Activated CD4-positive, CD25-positive, alpha-beta regulatory T cell treated with anti-CD3 and anti-CD28 coated beads, Interleukin-2, amount 50 U/mL, for 16 hours (primary cell): ENCODE measurements at regions not wholly inside any gene's neighbourhood (a gene's known extent, or its start where the extent isn't known, plus 50 kb on each side); places are given as distances from the start of the nearest gene placed in this dataset.

Experiments used
- DNase-seq: peaks from one replicate; pipeline ENCODE4 v3.0.0-alpha.2; 2020; ENCODE audit warnings: low read depth, low spot score

GRCh38 chr6:139653111-139653510 lies 278.7 kb upstream of the CITED2 start:
- DNase-seq = no peak

DNA sequence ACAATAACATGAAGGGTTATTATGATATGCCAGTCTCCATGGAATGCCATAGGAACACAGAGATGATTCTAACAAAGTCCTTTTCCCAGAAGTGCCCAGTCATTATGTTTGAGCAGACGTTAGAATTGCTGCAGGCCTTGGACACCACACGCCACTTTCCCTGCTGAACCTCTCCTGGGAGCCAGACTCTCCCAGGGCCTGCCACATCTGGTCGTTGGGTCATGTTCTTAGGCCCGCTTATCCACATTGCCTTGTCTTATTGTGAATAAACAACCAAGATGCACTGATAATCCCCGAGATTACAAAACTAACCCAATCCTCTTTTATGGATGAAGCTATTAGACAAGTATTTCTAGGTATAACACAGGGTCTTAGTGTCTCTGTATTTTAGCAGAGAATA lies 276.5 kb upstream of the CITED2 start:
- no peak for DNase-seq

GRCh38 chr6:139649732-139650131 lies 275.3 kb upstream of the CITED2 start:
- no peak for DNase-seq

DNA sequence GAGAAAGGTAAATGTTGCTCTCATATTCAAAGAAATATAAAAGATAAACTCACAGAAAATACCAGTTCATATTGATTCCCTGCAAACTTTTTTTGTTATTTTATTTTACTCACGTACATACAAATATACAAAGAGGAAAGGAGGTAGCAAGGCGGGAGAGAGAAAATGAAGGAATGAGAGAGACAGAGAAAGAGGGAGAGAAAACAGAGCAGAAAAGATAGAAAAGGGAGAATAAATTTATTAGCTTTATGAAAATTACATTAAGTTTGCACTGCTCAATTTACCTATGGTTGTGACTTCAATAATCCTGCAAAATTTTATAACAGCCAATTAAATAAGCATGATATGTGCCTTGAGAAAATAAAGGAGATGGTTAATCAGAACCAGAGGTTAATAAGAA lies 274.7 kb upstream of the CITED2 start:
- DNase-seq = no peak

- no peak for DNase-seq
Measured at GRCh38 chr6:139648430-139649000, 274.1 kb upstream of the CITED2 start.

GRCh38 chr6:139647841-139648240 lies 273.4 kb upstream of the CITED2 start:
- DNase-seq = no peak

GRCh38 chr6:139647016-139647415 lies 272.6 kb upstream of the CITED2 start:
- DNase-seq = no peak

DNA sequence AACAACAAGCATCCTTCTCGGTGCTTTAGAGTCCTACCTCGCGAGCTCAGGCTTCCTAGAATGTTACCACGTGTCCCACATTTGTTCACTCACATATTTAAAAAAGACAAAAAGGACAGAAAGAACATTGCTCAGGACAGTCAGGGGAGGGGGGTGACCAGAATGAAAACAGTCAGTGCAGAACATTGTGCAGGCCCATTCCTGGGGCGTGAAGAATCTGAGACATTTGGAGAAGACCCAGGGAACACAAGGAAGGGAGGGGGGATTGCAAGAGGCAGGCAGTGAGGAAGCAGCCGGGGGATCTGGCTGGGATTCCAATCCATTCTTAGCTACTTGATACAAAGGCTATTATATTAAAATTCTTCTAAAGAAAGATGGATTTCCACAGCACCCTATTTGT lies 270.4 kb upstream of the CITED2 start:
- no peak for DNase-seq

- DNase-seq = no peak
Measured at GRCh38 chr6:139643986-139644385, 269.5 kb upstream of the CITED2 start.

GRCh38 chr6:139642346-139642745 lies 267.9 kb upstream of the CITED2 start:
- no peak for DNase-seq

DNA sequence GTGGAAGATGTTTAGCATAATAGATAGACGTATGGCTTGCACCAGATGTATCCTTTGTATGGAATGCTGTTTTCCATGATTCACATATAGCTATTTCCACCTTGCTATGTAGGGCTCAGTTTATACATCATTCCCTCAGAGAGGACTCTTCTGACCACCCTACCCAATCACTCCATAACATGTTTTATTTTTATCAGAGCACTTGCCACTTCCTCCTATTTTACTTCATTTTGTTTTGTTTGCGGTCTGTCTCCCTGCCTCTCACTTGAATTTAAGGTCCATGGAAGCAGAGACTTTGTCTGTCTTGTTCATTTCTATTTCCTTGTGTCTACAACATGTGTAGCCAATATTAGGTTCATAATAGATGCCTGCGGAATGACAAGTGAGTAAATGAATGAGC lies 266.9 kb upstream of the CITED2 start:
- DNase-seq = no peak

DNA sequence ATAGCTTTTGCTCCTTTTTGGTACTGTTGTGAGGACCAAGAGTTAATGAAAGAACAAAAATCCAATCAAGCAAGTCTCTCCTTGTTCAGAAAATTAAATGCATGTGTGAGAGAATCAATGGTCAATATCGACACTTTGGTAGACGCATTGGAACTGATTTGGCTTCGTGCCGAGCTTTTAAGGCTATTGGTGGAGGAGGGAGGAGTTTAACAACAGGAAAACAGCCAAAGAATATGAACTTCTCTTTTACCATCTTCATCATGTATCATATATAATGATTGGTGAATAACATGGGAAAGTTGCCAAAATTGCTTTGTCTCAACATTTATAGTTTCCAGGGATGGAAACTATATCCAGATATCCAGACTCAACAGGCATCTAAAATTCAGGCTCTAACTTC lies 266.5 kb upstream of the CITED2 start:
- DNase-seq = no peak

- DNase-seq = no peak
Measured at GRCh38 chr6:139640448-139640847, 266.0 kb upstream of the CITED2 start.

DNA sequence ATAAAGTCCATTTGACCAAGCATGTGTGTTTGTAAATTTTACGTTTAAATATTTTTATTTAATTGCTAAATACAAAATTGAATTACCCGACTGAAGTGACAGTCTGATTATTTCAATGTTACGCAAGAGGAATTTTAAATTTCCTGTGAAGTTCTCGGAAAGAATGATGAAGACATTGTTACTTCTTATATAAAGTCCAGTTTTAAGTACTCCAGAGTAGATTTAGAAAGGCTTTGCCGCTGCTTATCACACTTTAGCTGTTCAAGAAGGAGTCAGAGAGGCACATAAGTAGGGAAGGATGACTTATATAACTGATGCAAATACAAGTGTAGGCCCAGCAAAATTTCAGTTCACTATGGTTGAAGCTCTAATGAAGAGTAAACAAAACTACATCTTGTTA lies 265.1 kb upstream of the CITED2 start:
- DNase-seq = no peak

- DNase-seq = no peak
Measured at GRCh38 chr6:139638179-139638941, 263.9 kb upstream of the CITED2 start.

DNA sequence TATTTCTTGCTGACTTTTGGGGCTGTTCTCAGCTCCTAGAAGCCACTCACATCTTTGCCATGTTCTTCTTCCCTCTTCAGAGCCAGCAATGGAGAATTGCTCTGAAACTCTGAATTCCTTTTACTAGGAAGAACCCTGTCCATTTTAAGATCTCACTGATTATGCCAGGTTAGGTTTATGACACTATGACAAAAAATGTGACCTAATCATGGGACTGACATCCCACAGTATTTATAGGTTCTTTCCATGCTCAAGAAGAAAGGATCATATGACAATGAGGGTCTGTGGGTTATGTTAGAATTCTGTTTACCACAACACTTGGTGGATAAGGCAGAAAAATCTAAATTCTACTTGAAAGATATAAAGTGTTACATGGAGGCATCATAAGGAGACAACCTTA lies 263.3 kb upstream of the CITED2 start:
- DNase-seq = no peak

GRCh38 chr6:139636391-139636790 lies 261.9 kb upstream of the CITED2 start:
- DNase-seq = no peak

GRCh38 chr6:139635401-139636130 lies 261.1 kb upstream of the CITED2 start:
- DNase-seq = no peak

GRCh38 chr6:139632840-139633239 lies 258.4 kb upstream of the CITED2 start:
- DNase-seq = no peak

DNA sequence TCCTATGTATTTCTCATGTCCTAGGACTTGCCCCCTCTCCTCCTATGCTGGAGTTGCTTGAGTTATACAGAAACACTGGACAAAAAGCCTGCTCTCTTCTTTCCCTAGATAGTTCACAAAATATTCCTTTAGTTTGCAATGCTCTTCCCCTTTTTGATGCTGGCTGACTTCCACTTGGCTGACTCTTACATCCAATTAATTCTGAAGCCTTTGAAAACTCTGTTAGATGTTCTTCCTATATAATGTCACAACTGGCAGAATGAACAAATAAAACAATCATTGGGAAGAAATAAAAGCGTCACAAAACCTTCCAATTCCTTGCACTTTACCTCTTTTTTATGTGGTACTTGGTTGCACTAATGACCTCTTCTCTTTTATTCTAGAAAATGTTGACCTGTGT lies 253.8 kb upstream of the CITED2 start:
- DNase-seq = no peak

DNA sequence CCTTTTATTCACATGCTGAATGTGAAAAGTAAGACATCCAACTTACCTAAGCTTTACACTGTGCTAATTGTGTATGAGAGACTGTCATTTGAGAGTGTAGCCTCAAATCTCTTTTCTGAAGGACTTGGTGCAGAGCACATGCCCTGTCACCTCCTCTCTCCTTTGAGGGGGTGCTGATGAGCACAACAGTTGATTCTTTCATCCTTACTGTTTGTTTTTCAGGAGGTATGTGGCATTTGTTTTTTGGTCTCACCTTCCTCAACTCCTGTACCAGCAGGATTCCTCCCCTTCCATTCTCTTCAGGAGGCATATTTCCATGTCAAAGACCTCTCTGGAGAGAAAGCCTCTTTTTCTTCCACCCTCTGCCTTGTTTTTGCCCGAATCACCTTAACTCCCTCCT lies 252.6 kb upstream of the CITED2 start:
- no peak for DNase-seq

- DNase-seq = no peak
Measured at GRCh38 chr6:139625998-139626975, 251.8 kb upstream of the CITED2 start.
